ENCODE measurements at regions not wholly inside any gene's neighbourhood (a gene's known extent, or its start where the extent isn't known, plus 50 kb on each side); places are given as distances from the start of the nearest gene placed in this dataset.

GRCh38 chr7:97479740-97480290 lies 252.1 kb upstream of the TAC1 start:
- TF ChIP-seq CTCF (IDR thresholded peaks at IDR 0.05; ENCODE audit: low read depth, low read length) (no peak), POLR2A (IDR thresholded peaks at IDR 0.05; ENCODE audit: extremely low read depth, insufficient read length) (no peak), MYC (IDR thresholded peaks at IDR 0.05; ENCODE audit: low read depth, low read length) (no peak), MAX (IDR thresholded peaks at IDR 0.05; ENCODE audit: low read depth, low read length) (no peak)

Data from NB4 (cell line).